Mucosa of rectum (tissue), 2 donors: ENCODE measurements at regions not wholly inside any gene's neighbourhood (a gene's known extent, or its start where the extent isn't known, plus 50 kb on each side); places are given as distances from the start of the nearest gene placed in this dataset.

Source experiments
- H3K27ac ChIP-seq, 2 donors: one replicate each; pipeline ENCODE4 v1.7.0; 2013; ENCODE audit warnings: inconsistent platforms in 2 of 2, low read depth in 2 of 2, low read length in 2 of 2
- H3K27me3 ChIP-seq, 2 donors: one replicate each; pipeline ENCODE4 v1.7.0; 2013; ENCODE audit warnings: low read length in 2 of 2; ENCODE audit not compliant: control insufficient read depth in 2 of 2, insufficient read depth in 2 of 2
- H3K36me3 ChIP-seq, 2 donors: one replicate each; pipeline ENCODE4 v1.7.0; 2013; ENCODE audit warnings: low read length in 2 of 2; ENCODE audit not compliant: control insufficient read depth in 2 of 2, insufficient read depth in 2 of 2
- H3K4me1 ChIP-seq, 2 donors: one replicate each; pipeline ENCODE4 v1.7.0; 2013; ENCODE audit warnings: low read length in 2 of 2, mild to moderate bottlenecking in 1 of 2; ENCODE audit not compliant: control insufficient read depth in 2 of 2, insufficient read depth in 2 of 2
- H3K4me3 ChIP-seq, 2 donors: one replicate each; pipeline ENCODE4 v1.7.0; 2013; ENCODE audit warnings: low read length in 2 of 2
- H3K9ac ChIP-seq, 2 donors: one replicate each; pipeline ENCODE4 v1.7.0; 2013; ENCODE audit warnings: low read length in 2 of 2, low read depth in 1 of 2, mild to moderate bottlenecking in 1 of 2
- H3K9me3 ChIP-seq, 2 donors: one replicate each; pipeline ENCODE4 v1.7.0; 2013; ENCODE audit warnings: low read length in 2 of 2; ENCODE audit not compliant: control insufficient read depth in 2 of 2
- donor health status: healthy.
- donor health status: Normal muscosa, but diverticular disease.

- no peak overlapping the region for H3K27ac ChIP-seq
- no peaks in the 10 kb centered on the region for H3K9me3 ChIP-seq
- no peaks in the 10 kb centered on the region for H3K27me3 ChIP-seq
- H3K4me3 ChIP-seq: no peak overlapping the region
- no peaks in the 10 kb centered on the region for H3K4me1 ChIP-seq
- H3K36me3 ChIP-seq: no peaks in the 10 kb centered on the region
- H3K9ac ChIP-seq: no peak overlapping the region
Observed at GRCh38 chr2:163312713-163313112, 423.1 kb downstream of the FIGN start.

- Histone ChIP-seq H3K4me3 (no peak overlapping the region), H3K4me1 (no peaks in the 10 kb centered on the region), H3K9me3 (no peaks in the 10 kb centered on the region), H3K9ac (no peak overlapping the region), H3K36me3 (no peaks in the 10 kb centered on the region), H3K27ac (no peak overlapping the region), H3K27me3 (no peaks in the 10 kb centered on the region)
Observed at GRCh38 chr2:163306647-163307046, 429.2 kb downstream of the FIGN start.

- Histone ChIP-seq H3K9ac (no peak overlapping the region), H3K9me3 (no peaks in the 10 kb centered on the region), H3K27ac (no peak overlapping the region), H3K27me3 (no peaks in the 10 kb centered on the region), H3K36me3 (no peaks in the 10 kb centered on the region), H3K4me1 (no peaks in the 10 kb centered on the region), H3K4me3 (no peak overlapping the region)
Observed at GRCh38 chr2:163302141-163302540, 433.7 kb downstream of the FIGN start.

GRCh38 chr2:163291790-163292189, 444.0 kb downstream of the FIGN start:
- Histone ChIP-seq H3K27me3 (no peaks in the 10 kb centered on the region), H3K4me1 (no peaks in the 10 kb centered on the region), H3K36me3 (no peaks in the 10 kb centered on the region)

GRCh38 chr2:163281717-163282116, 443.1 kb upstream of the KCNH7 start:
- no peaks in the 10 kb centered on the region for H3K27me3 ChIP-seq
- no peak overlapping the region for H3K4me3 ChIP-seq
- no peaks in the 10 kb centered on the region for H3K36me3 ChIP-seq
- H3K9ac ChIP-seq: no peak overlapping the region
- H3K9me3 ChIP-seq: no peaks in the 10 kb centered on the region
- H3K4me1 ChIP-seq: no peaks in the 10 kb centered on the region
- H3K27ac ChIP-seq: no peak overlapping the region

More at GRCh38 chr2:163291790-163292189, 444.0 kb downstream of the FIGN start:
- no peaks in the 10 kb centered on the region for H3K9me3 ChIP-seq
- no peak overlapping the region for H3K27ac ChIP-seq
- H3K4me3 ChIP-seq: no peak overlapping the region
- no peak overlapping the region for H3K9ac ChIP-seq

- no peaks in the 10 kb centered on the region for H3K36me3 ChIP-seq
- H3K27ac ChIP-seq: no peak overlapping the region
- no peak overlapping the region for H3K9ac ChIP-seq
- no peaks in the 10 kb centered on the region for H3K9me3 ChIP-seq
- no peaks in the 10 kb centered on the region for H3K27me3 ChIP-seq
- no peak overlapping the region for H3K4me3 ChIP-seq
- no peaks in the 10 kb centered on the region for H3K4me1 ChIP-seq
Observed at GRCh38 chr2:163269374-163270021, 430.9 kb upstream of the KCNH7 start.

GRCh38 chr2:163266772-163267171, 428.2 kb upstream of the KCNH7 start:
- Histone ChIP-seq H3K27me3 (no peaks in the 10 kb centered on the region), H3K9me3 (no peaks in the 10 kb centered on the region), H3K4me3 (no peak overlapping the region), H3K27ac (no peak overlapping the region), H3K9ac (no peak overlapping the region), H3K4me1 (no peaks in the 10 kb centered on the region), H3K36me3 (no peaks in the 10 kb centered on the region)

GRCh38 chr2:163265562-163265961, 427.0 kb upstream of the KCNH7 start:
- Histone ChIP-seq H3K27me3 (no peaks in the 10 kb centered on the region), H3K27ac (no peak overlapping the region), H3K36me3 (no peaks in the 10 kb centered on the region), H3K9ac (no peak overlapping the region), H3K9me3 (no peaks in the 10 kb centered on the region), H3K4me1 (no peaks in the 10 kb centered on the region), H3K4me3 (no peak overlapping the region)

GRCh38 chr2:163264341-163264740, 425.8 kb upstream of the KCNH7 start:
- Histone ChIP-seq H3K4me1 (no peaks in the 10 kb centered on the region), H3K4me3 (no peak overlapping the region), H3K9ac (no peak overlapping the region), H3K9me3 (no peaks in the 10 kb centered on the region), H3K27me3 (no peaks in the 10 kb centered on the region), H3K36me3 (no peaks in the 10 kb centered on the region), H3K27ac (no peak overlapping the region)

- Histone ChIP-seq H3K9me3 (no peaks in the 10 kb centered on the region), H3K36me3 (no peaks in the 10 kb centered on the region), H3K4me1 (no peaks in the 10 kb centered on the region), H3K4me3 (no peak overlapping the region), H3K27me3 (no peaks in the 10 kb centered on the region), H3K9ac (no peak overlapping the region), H3K27ac (no peak overlapping the region)
Observed at GRCh38 chr2:163259489-163259888, 420.9 kb upstream of the KCNH7 start.

- no peak overlapping the region for H3K27ac ChIP-seq
- no peak overlapping the region for H3K9ac ChIP-seq
- no peaks in the 10 kb centered on the region for H3K4me1 ChIP-seq
- H3K36me3 ChIP-seq: no peaks in the 10 kb centered on the region
- H3K27me3 ChIP-seq: no peaks in the 10 kb centered on the region
- no peaks in the 10 kb centered on the region for H3K9me3 ChIP-seq
- no peak overlapping the region for H3K4me3 ChIP-seq
Observed at GRCh38 chr2:163255086-163255485, 416.5 kb upstream of the KCNH7 start.
